Gastrocnemius medialis (tissue), 4 donors: ENCODE measurements at regions not wholly inside any gene's neighbourhood (a gene's known extent, or its start where the extent isn't known, plus 50 kb on each side); places are given as distances from the start of the nearest gene placed in this dataset.

Experiments used
- ATAC-seq, 2 donors: fragments of 150-250 bp; one replicate each; pipeline ENCODE4 v1.9.1; 2016
- DNase-seq, 2 donors: peaks; one replicate each; pipeline ENCODE4 v3.0.0-alpha.2; 2019
- H3K27ac ChIP-seq, 4 donors: fragments of 200-600 bp; sonication (generic); 1 replicate in 1 of 4; 2 replicates in 3 of 4; pipeline ENCODE4 v1.5.1; 2016 to 2018; ENCODE audit warnings: mild to moderate bottlenecking in 2 of 4, moderate library complexity in 1 of 4
- H3K27me3 ChIP-seq, 3 donors: fragments of 200-600 bp; sonication (generic) in 2 of 3; 1 replicate in 1 of 3; 2 replicates in 2 of 3; pipeline versions ENCODE4 v1.5.1 to v1.6.0; 2016 to 2019; ENCODE audit warnings: mild to moderate bottlenecking in 1 of 3, moderate library complexity in 1 of 3
- H3K36me3 ChIP-seq, 2 donors: fragments of 200-600 bp; sonication (generic) in 1 of 2; one replicate each; pipeline ENCODE4 v1.5.1; 2017 to 2018
- H3K4me1 ChIP-seq, 2 donors: fragments of 200-600 bp; sonication (generic) in 1 of 2; one replicate each; pipeline ENCODE4 v1.5.1; 2016 to 2017; ENCODE audit warnings: mild to moderate bottlenecking in 2 of 2
- H3K4me3 ChIP-seq, 4 donors: fragments of 200-600 bp; sonication (generic) in 3 of 4; 1 replicate in 1 of 4; 2 replicates in 3 of 4; pipeline ENCODE4 v1.5.1; 2016 to 2019; ENCODE audit warnings: mild to moderate bottlenecking in 2 of 4
- H3K9me3 ChIP-seq, 3 donors: fragments of 200-600 bp; sonication (generic) in 2 of 3; 1 replicate in 1 of 3; 2 replicates in 2 of 3; pipeline ENCODE4 v1.5.1; 2016 to 2019
- POLR2A ChIP-seq, 2 donors: fragments of 450-650 bp; IDR thresholded peaks; one replicate each; pipeline ENCODE4 v1.6.1; 2017; ENCODE audit warnings: antibody characterized with exemption in 2 of 2, mild to moderate bottlenecking in 2 of 2, moderate library complexity in 2 of 2
- in situ Hi-C, 4 donors: fragments of 200-750 bp; cut with MboI; loops; one replicate each; pipeline versions ENCODE4 v1.15.0 to v1.8.0; 2017; ENCODE audit warnings: low sequenced_read_pairs in 4 of 4
- intact Hi-C: fragments of 100-400 bp; cut with DNase I; formaldehyde crosslinking; loops from one replicate; pipeline ENCODE4 v1.15.1; 2023; ENCODE audit warnings: low total_unique reads
- TF ChIP-seq, protein P1 (sequence below), 5 experiments: fragments of 450-650 bp in 3 of 5; fragments of 200-600 bp in 2 of 5; sonication (generic) in 2 of 5; IDR thresholded peaks in 4 of 5; conservative IDR thresholded peaks in 1 of 5; 1 replicate in 4 of 5; 2 replicates in 1 of 5; pipeline ENCODE4 v1.5.1; 2016 to 2019; ENCODE audit warnings: antibody characterized with exemption in 5 of 5, mild to moderate bottlenecking in 3 of 5, moderate library complexity in 3 of 5

DNA sequence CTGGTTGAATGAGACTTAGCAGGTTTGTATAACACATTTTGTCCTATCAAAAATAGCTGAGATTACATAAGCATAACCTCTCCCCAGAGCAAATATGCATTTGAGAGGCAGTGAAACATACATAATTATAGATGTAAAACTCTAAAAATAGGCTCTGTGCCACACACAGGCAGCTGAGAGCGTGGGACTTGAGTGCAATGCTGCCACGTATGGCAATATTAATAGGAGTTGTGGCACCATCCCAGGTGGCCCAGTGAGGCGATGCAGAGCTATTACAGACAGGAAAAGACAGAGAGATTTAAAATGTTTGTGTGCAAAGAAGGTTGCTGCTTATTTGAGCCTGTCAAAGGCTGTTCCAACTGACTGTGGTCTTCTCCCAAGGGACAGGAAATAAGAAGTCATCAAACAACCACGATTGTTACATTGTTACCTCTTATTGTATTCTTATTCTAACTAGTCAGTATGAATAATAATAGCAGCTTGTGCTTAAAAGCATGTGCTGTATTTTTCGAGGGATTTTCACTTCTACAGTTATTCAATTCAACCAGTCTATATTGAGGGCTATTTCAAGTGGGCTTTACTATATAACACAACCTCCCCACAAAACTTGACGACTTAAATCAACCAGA is 116.5 kb downstream of the SALL1 start:
- no peaks in the 10 kb centered on the region for H3K4me1 ChIP-seq
- intact Hi-C loops = no loop called here
- H3K36me3 ChIP-seq = no peaks in the 10 kb centered on the region
- no peak for TF ChIP-seq POLR2A (IDR thresholded peaks at IDR 0.05)
- TF ChIP-seq, protein P1, sequence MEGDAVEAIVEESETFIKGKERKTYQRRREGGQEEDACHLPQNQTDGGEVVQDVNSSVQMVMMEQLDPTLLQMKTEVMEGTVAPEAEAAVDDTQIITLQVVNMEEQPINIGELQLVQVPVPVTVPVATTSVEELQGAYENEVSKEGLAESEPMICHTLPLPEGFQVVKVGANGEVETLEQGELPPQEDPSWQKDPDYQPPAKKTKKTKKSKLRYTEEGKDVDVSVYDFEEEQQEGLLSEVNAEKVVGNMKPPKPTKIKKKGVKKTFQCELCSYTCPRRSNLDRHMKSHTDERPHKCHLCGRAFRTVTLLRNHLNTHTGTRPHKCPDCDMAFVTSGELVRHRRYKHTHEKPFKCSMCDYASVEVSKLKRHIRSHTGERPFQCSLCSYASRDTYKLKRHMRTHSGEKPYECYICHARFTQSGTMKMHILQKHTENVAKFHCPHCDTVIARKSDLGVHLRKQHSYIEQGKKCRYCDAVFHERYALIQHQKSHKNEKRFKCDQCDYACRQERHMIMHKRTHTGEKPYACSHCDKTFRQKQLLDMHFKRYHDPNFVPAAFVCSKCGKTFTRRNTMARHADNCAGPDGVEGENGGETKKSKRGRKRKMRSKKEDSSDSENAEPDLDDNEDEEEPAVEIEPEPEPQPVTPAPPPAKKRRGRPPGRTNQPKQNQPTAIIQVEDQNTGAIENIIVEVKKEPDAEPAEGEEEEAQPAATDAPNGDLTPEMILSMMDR (IDR thresholded peaks at IDR 0.05 in 4 of 5, conservative IDR thresholded peaks at IDR 0.05 in 1 of 5) = no peak
- H3K27ac ChIP-seq = no peak overlapping the region
- H3K27me3 ChIP-seq = no peaks in the 10 kb centered on the region
- no peak overlapping the region for H3K4me3 ChIP-seq
- no peaks in the 10 kb centered on the region for H3K9me3 ChIP-seq
- no peak for ATAC-seq
- no peak for DNase-seq
- in situ Hi-C loops = no loop called here

DNA sequence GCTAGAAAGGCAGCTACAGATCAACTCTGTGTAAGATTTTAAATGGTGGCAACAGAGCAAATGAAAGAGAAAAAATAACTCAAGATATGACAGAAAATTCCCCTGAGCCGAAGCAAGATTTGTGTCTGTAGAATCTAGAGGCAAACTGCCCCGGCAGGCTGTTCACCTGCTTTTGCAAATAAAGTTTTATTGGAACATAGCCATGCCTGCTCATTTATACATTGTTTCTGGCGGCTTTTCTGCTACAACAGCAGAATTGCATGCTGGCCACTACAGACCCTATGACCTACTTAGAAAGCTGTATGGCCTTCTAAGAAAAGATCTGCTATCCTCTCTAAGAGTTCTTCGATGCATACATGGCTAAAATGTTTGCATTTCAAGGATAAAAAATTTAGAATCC is 119.5 kb downstream of the SALL1 start:
- Histone ChIP-seq H3K36me3 (no peaks in the 10 kb centered on the region), H3K4me3 (no peak overlapping the region), H3K9me3 (no peaks in the 10 kb centered on the region), H3K27ac (no peak overlapping the region), H3K4me1 (no peaks in the 10 kb centered on the region), H3K27me3 (no peaks in the 10 kb centered on the region)
- TF ChIP-seq POLR2A (IDR thresholded peaks at IDR 0.05) = no peak
- TF ChIP-seq, protein P1 (IDR thresholded peaks at IDR 0.05 in 4 of 5, conservative IDR thresholded peaks at IDR 0.05 in 1 of 5) = no peak
- intact Hi-C loops (no loop called here), in situ Hi-C loops (no loop called here)
- DNase-seq (no peak), ATAC-seq (no peak)

DNA sequence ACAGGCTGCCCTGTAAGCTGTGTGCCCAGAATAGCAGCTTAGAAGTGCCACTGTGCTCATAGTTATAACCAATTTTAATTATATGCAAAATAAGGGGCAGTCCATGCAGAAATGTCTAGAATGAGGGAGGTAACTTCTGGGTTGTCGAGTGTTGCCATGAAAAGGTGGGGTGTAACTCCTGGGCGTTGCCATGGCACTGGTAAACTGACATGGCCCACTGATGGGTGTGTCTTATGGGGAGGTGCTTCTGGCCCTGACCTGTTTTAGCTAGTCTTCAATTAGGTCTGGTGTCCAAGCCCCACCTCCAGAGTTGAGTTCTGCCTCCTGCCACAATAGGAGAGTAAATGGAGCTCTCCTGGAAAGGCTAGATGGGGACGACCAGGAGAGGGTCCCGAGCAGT is 120.6 kb downstream of the SALL1 start:
- H3K36me3 ChIP-seq = no peaks in the 10 kb centered on the region
- intact Hi-C loops (no loop called here), in situ Hi-C loops (no loop called here)
- H3K9me3 ChIP-seq = no peaks in the 10 kb centered on the region
- no peak for DNase-seq
- no peak for ATAC-seq
- H3K4me3 ChIP-seq = no peak overlapping the region
- TF ChIP-seq, protein P1 (IDR thresholded peaks at IDR 0.05 in 4 of 5, conservative IDR thresholded peaks at IDR 0.05 in 1 of 5) = no peak
- TF ChIP-seq POLR2A (IDR thresholded peaks at IDR 0.05) = no peak
- no peaks in the 10 kb centered on the region for H3K27me3 ChIP-seq
- H3K27ac ChIP-seq = no peak overlapping the region
- no peaks in the 10 kb centered on the region for H3K4me1 ChIP-seq

DNA sequence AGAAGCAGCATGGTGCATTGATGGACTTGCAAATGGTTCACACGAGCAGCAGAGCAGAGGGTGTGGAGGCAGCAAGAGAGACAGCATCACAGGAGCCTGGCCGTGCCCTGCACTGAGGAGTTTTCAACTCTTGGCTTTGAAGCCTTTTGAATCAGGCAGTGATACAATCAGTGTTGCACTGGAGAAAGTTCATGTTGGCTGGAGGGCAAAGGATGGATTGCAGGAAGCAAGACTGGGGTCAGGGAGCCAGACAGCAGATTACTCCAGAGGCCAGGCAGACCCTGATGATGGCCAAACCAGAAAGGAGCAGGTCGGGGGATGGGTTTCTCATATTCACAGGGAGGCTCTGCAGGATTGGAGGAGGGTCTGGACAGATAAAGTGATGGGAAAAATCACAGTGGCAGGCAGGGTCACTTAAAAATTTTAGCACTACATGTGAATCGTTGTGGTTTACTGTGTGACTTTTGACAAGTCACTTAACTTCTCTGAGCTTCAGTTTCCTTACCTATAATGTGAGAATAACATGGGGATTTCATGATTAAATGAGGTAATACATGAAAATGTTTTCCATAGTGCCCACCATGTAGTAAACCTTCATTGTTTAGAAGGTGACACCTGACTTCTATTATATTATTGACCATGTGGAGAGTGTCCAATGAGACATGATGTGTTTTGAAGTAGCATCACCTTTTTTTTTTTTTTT is 125.3 kb downstream of the SALL1 start:
- no peak for DNase-seq
- Histone ChIP-seq H3K4me1 (no peaks in the 10 kb centered on the region), H3K27me3 (no peaks in the 10 kb centered on the region), H3K4me3 (no peak overlapping the region), H3K27ac (no peak overlapping the region), H3K36me3 (no peaks in the 10 kb centered on the region), H3K9me3 (no peaks in the 10 kb centered on the region)
- intact Hi-C loops = no loop called here
- ATAC-seq = no peak
- in situ Hi-C loops = no loop called here
- TF ChIP-seq, protein P1 (IDR thresholded peaks at IDR 0.05 in 4 of 5, conservative IDR thresholded peaks at IDR 0.05 in 1 of 5) = no peak
- no peak for TF ChIP-seq POLR2A (IDR thresholded peaks at IDR 0.05)
